Prostate gland (tissue), 2 donors: ENCODE measurements at regions not wholly inside any gene's neighbourhood (a gene's known extent, or its start where the extent isn't known, plus 50 kb on each side); places are given as distances from the start of the nearest gene placed in this dataset.

ENCODE experiments used
- DNase-seq: peaks from one replicate; pipeline ENCODE4 v3.0.0-alpha.2; 2019; ENCODE audit warnings: low spot score
- H3K27ac ChIP-seq, 2 donors: fragments of 200-600 bp; sonication (generic); 2 replicates each; pipeline ENCODE4 v1.5.1; 2017 to 2019
- H3K27me3 ChIP-seq: fragments of 200-600 bp; sonication (generic); replicated peaks from 2 replicates; pipeline ENCODE4 v1.5.1; 2019; ENCODE audit not compliant: insufficient read depth
- H3K36me3 ChIP-seq, 2 donors: fragments of 200-600 bp; sonication (generic); 1 replicate in 1 of 2; 2 replicates in 1 of 2; pipeline versions ENCODE4 v1.5.1 to v1.8.1; 2017 to 2019
- H3K4me1 ChIP-seq: fragments of 200-600 bp; sonication (generic); replicated peaks from 2 replicates; pipeline ENCODE4 v1.5.1; 2019
- H3K4me3 ChIP-seq, 2 donors: fragments of 200-600 bp; sonication (generic); 2 replicates each; pipeline ENCODE4 v1.5.1; 2017 to 2019
- H3K9me3 ChIP-seq: fragments of 200-600 bp; sonication (generic); 2 replicates; pipeline ENCODE4 v1.5.1; 2017
- CTCF ChIP-seq, 4 experiments: fragments of 200-600 bp in 2 of 4; fragments of 450-650 bp in 2 of 4; sonication (generic) in 2 of 4; IDR thresholded peaks; 1 replicate in 3 of 4; 2 replicates in 1 of 4; pipeline ENCODE4 v1.5.1; 2016 to 2019; ENCODE audit warnings: antibody characterized with exemption in 4 of 4, mild to moderate bottlenecking in 2 of 4, moderate library complexity in 2 of 4
- POLR2A ChIP-seq: fragments of 450-650 bp; IDR thresholded peaks from one replicate; pipeline ENCODE4 v1.6.1; 2016; ENCODE audit warnings: antibody characterized with exemption, mild to moderate bottlenecking
- POLR2AphosphoS5 ChIP-seq: sonication (generic); formaldehyde crosslinking; IDR thresholded peaks from one replicate; pipeline ENCODE4 v1.6.1; 2017; ENCODE audit warnings: antibody characterized with exemption
- WGBS: methylation state at CpG from one replicate; pipeline ENCODE4 v1.1.5; 2018; 5-methylcytosine and 5-hydroxymethylcytosine counted together
- intact Hi-C: fragments of 100-400 bp; cut with DNase I; formaldehyde crosslinking; loops from one replicate; pipeline ENCODE4 v1.14.2; 2022

- no peaks in the 10 kb centered on the region for H3K9me3 ChIP-seq
- H3K27me3 ChIP-seq: peaks cover 9% of the 10 kb centered on the region
- H3K4me3 ChIP-seq: no peak overlapping the region
- no peaks in the 10 kb centered on the region for H3K4me1 ChIP-seq
- intact Hi-C loops: no loop called here
- H3K36me3 ChIP-seq: no peaks in the 10 kb centered on the region
- TF ChIP-seq POLR2A: no peak
- no peak for TF ChIP-seq CTCF (IDR thresholded peaks at IDR 0.05)
- TF ChIP-seq POLR2AphosphoS5: no peak
- no peak for DNase-seq
- H3K27ac ChIP-seq: no peak overlapping the region
- WGBS: 59% methylated on average over 3 of the region's 3 CpGs
Observed at GRCh38 chr5:141756196-141756595, 74.2 kb upstream of the ARAP3 start.

GRCh38 chr5:141753971-141754713 lies 72.1 kb upstream of the ARAP3 start:
- TF ChIP-seq CTCF (IDR thresholded peaks at IDR 0.05) (no peak), POLR2AphosphoS5 (no peak), POLR2A (no peak)
- Histone ChIP-seq H3K4me3 (no peak overlapping the region), H3K9me3 (no peaks in the 10 kb centered on the region), H3K36me3 (no peaks in the 10 kb centered on the region), H3K27me3 (peaks cover 9% of the 10 kb centered on the region), H3K27ac (no peak overlapping the region), H3K4me1 (no peaks in the 10 kb centered on the region)
- DNase-seq: no peak
- intact Hi-C loops: no loop called here
- 17% methylated on average over 11 of the region's 11 CpGs for WGBS

GRCh38 chr5:141753143-141753970 lies 71.3 kb upstream of the ARAP3 start:
- intact Hi-C loops: no loop called here
- peaks cover 9% of the 10 kb centered on the region for H3K27me3 ChIP-seq
- WGBS: 10% methylated on average over 42 of the region's 51 CpGs

GRCh38 chr5:141747152-141748141 lies 65.4 kb upstream of the ARAP3 start:
- intact Hi-C loops: no loop called here
- peak; percentile 44 for TF ChIP-seq POLR2AphosphoS5
- no peak for TF ChIP-seq CTCF (IDR thresholded peaks at IDR 0.05)

More at GRCh38 chr5:141753143-141753970, 71.3 kb upstream of the ARAP3 start:
- H3K4me1 ChIP-seq: no peaks in the 10 kb centered on the region
- H3K9me3 ChIP-seq: no peaks in the 10 kb centered on the region
- no peak overlapping the region for H3K27ac ChIP-seq
- no peak overlapping the region for H3K4me3 ChIP-seq
- DNase-seq: no peak
- H3K36me3 ChIP-seq: no peaks in the 10 kb centered on the region
- TF ChIP-seq POLR2AphosphoS5: no peak
- no peak for TF ChIP-seq CTCF (IDR thresholded peaks at IDR 0.05)
- TF ChIP-seq POLR2A: no peak

More at GRCh38 chr5:141747152-141748141, 65.4 kb upstream of the ARAP3 start:
- no peaks in the 10 kb centered on the region for H3K9me3 ChIP-seq
- H3K36me3 ChIP-seq: no peaks in the 10 kb centered on the region
- H3K4me1 ChIP-seq: no peaks in the 10 kb centered on the region
- no peaks in the 10 kb centered on the region for H3K27me3 ChIP-seq
- H3K27ac ChIP-seq: no peak overlapping the region
- DNase-seq: peak; percentile 56
- H3K4me3 ChIP-seq: no peak overlapping the region
- 29% methylated on average over 11 of the region's 11 CpGs for WGBS
